ENCODE measurements at regions not wholly inside any gene's neighbourhood (a gene's known extent, or its start where the extent isn't known, plus 50 kb on each side); places are given as distances from the start of the nearest gene placed in this dataset.
A peak's percentile ranks its signal among the peaks of the same experiment; 100 is the strongest.

DNA sequence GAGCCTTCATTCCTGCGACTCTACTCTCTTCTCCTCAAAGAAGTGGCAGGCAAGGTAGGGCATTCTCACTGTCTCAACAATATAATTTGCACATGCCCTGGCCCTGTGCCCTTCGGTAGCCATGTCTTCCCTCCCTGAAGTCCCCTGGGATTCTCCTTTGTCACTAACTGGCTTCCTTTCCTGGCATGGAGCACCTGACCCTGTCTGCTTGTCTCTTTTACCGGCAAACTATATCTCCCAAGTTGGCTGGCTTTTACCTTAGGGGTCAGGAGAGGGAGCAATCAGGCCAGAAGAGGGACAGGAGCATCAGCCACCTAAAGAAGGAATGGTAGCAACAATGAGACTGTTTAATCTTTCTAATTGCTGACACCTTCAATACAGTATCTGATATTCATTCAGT lies 51.9 kb upstream of the RMDN2 start:
- DNase-seq (ENCODE audit: low read depth) (no peak), FAIRE-seq (no peak)
- Mint-ChIP-seq H3K36me3 (ENCODE audit: low read depth, unreplicated experiment) (no peaks in the 10 kb centered on the region), H3K27ac (ENCODE audit: unreplicated experiment) (no peak overlapping the region), H3K27me3 (ENCODE audit: low read depth, unreplicated experiment) (peaks cover 20% of the 10 kb centered on the region), H3K9me3 (ENCODE audit: unreplicated experiment) (no peaks in the 10 kb centered on the region), H3K4me3 (ENCODE audit: unreplicated experiment) (no peak overlapping the region), H3K4me1 (ENCODE audit: low read depth, unreplicated experiment) (peaks cover 36% of the 10 kb centered on the region)
- Histone ChIP-seq H3K27me3 (ENCODE audit: insufficient read depth, low read length) (no peaks in the 10 kb centered on the region), H3K4me1 (ENCODE audit: insufficient read depth, low read length) (peaks cover 21% of the 10 kb centered on the region), H3K9ac (ENCODE audit: low read length) (no peak overlapping the region), H3K79me2 (ENCODE audit: insufficient read depth, low read length) (no peaks in the 10 kb centered on the region), H3K9me3 (ENCODE audit: insufficient read depth, low read depth, low read length) (no peaks in the 10 kb centered on the region), H4K20me1 (ENCODE audit: insufficient read depth, low read length) (no peaks in the 10 kb centered on the region), H3K4me2 (ENCODE audit: low read length) (no peak overlapping the region), H3K36me3 (ENCODE audit: insufficient read depth, low read length) (no peaks in the 10 kb centered on the region), H3K27ac (ENCODE audit: low read depth, low read length) (no peak overlapping the region), H2AFZ (ENCODE audit: low read depth, low read length) (no peak overlapping the region), H3K4me3 (ENCODE audit: insufficient read depth, low read depth, low read length) (no peak overlapping the region)
- no peak for TF ChIP-seq EZH2 (IDR thresholded peaks at IDR 0.05; ENCODE audit: insufficient read depth, low read length)
- no peak for TF ChIP-seq CTCF (IDR thresholded peaks at IDR 0.05; ENCODE audit: insufficient read depth, low read depth, low read length)

GRCh38 chr2:37873749-37874330 lies 51.2 kb upstream of the RMDN2 start:
- H3K27me3 ChIP-seq (ENCODE audit: insufficient read depth, low read length) = no peaks in the 10 kb centered on the region
- no peak overlapping the region for H3K4me3 ChIP-seq (ENCODE audit: insufficient read depth, low read depth, low read length)
- no peaks in the 10 kb centered on the region for H3K36me3 ChIP-seq (ENCODE audit: insufficient read depth, low read length)
- H3K4me2 ChIP-seq (ENCODE audit: low read length) = no peak overlapping the region
- H3K79me2 ChIP-seq (ENCODE audit: insufficient read depth, low read length) = no peaks in the 10 kb centered on the region
- Mint-ChIP-seq H3K9me3 (ENCODE audit: unreplicated experiment) (no peaks in the 10 kb centered on the region), H3K27ac (ENCODE audit: unreplicated experiment) (no peak overlapping the region), H3K36me3 (ENCODE audit: low read depth, unreplicated experiment) (no peaks in the 10 kb centered on the region), H3K4me3 (ENCODE audit: unreplicated experiment) (no peak overlapping the region), H3K4me1 (ENCODE audit: low read depth, unreplicated experiment) (peaks cover 36% of the 10 kb centered on the region), H3K27me3 (ENCODE audit: low read depth, unreplicated experiment) (peaks cover 17% of the 10 kb centered on the region)
- no peaks in the 10 kb centered on the region for H4K20me1 ChIP-seq (ENCODE audit: insufficient read depth, low read length)
- no peak overlapping the region for H3K27ac ChIP-seq (ENCODE audit: low read depth, low read length)
- DNase-seq (ENCODE audit: low read depth) = no peak
- no peak overlapping the region for H2AFZ ChIP-seq (ENCODE audit: low read depth, low read length)
- TF ChIP-seq CTCF (IDR thresholded peaks at IDR 0.05; ENCODE audit: insufficient read depth, low read depth, low read length) = no peak
- no peak for TF ChIP-seq EZH2 (IDR thresholded peaks at IDR 0.05; ENCODE audit: insufficient read depth, low read length)
- peak; percentile 79 for FAIRE-seq
- no peaks in the 10 kb centered on the region for H3K9me3 ChIP-seq (ENCODE audit: insufficient read depth, low read depth, low read length)
- peaks cover 21% of the 10 kb centered on the region for H3K4me1 ChIP-seq (ENCODE audit: insufficient read depth, low read length)
- H3K9ac ChIP-seq (ENCODE audit: low read length) = no peak overlapping the region

- Histone ChIP-seq H3K4me3 (ENCODE audit: insufficient read depth, low read depth, low read length) (no peak overlapping the region), H3K27ac (ENCODE audit: low read depth, low read length) (no peak overlapping the region), H4K20me1 (ENCODE audit: insufficient read depth, low read length) (no peaks in the 10 kb centered on the region), H3K9me3 (ENCODE audit: insufficient read depth, low read depth, low read length) (no peaks in the 10 kb centered on the region), H3K27me3 (ENCODE audit: insufficient read depth, low read length) (no peaks in the 10 kb centered on the region), H3K9ac (ENCODE audit: low read length) (no peak overlapping the region), H3K4me1 (ENCODE audit: insufficient read depth, low read length) (peaks cover 21% of the 10 kb centered on the region), H3K79me2 (ENCODE audit: insufficient read depth, low read length) (no peaks in the 10 kb centered on the region), H3K36me3 (ENCODE audit: insufficient read depth, low read length) (no peaks in the 10 kb centered on the region), H3K4me2 (ENCODE audit: low read length) (no peak overlapping the region), H2AFZ (ENCODE audit: low read depth, low read length) (no peak overlapping the region)
- peaks cover 12% of the 10 kb centered on the region for H3K27me3 Mint-ChIP-seq (ENCODE audit: low read depth, unreplicated experiment)
- no peaks in the 10 kb centered on the region for H3K9me3 Mint-ChIP-seq (ENCODE audit: unreplicated experiment)
- no peak for TF ChIP-seq EZH2 (IDR thresholded peaks at IDR 0.05; ENCODE audit: insufficient read depth, low read length)
- H3K27ac Mint-ChIP-seq (ENCODE audit: unreplicated experiment) = peak overlapping the region; percentile 13
- FAIRE-seq (no peak), DNase-seq (ENCODE audit: low read depth) (no peak)
- H3K36me3 Mint-ChIP-seq (ENCODE audit: low read depth, unreplicated experiment) = no peaks in the 10 kb centered on the region
- no peak overlapping the region for H3K4me3 Mint-ChIP-seq (ENCODE audit: unreplicated experiment)
- H3K4me1 Mint-ChIP-seq (ENCODE audit: low read depth, unreplicated experiment) = peaks cover 36% of the 10 kb centered on the region
Observed at GRCh38 chr2:37874470-37874869, 50.6 kb upstream of the RMDN2 start.
